Endodermal cell (in vitro differentiated cells): ENCODE measurements at regions not wholly inside any gene's neighbourhood (a gene's known extent, or its start where the extent isn't known, plus 50 kb on each side); places are given as distances from the start of the nearest gene placed in this dataset.
"Not testable (repeated sequence)": the region's sequence is repeated elsewhere in the genome, so short reads cannot be mapped to it uniquely, and the experiment has no call there.

Experiments
- DNase-seq: peaks from one replicate; pipeline ENCODE4 v3.0.0-alpha.2; 2017
- H3K27ac ChIP-seq: 2 replicates; pipeline ENCODE4 v1.5.1; 2013; ENCODE audit warnings: mild to moderate bottlenecking, low read depth, low read length, moderate library complexity
- H3K27me3 ChIP-seq: 2 replicates; pipeline ENCODE4 v1.6.1; 2013; ENCODE audit warnings: mild to moderate bottlenecking, low read length, moderate library complexity; ENCODE audit not compliant: insufficient read depth, control insufficient read depth, poor library complexity, severe bottlenecking
- H3K36me3 ChIP-seq: 2 replicates; pipeline ENCODE4 v1.7.0; 2013; ENCODE audit warnings: mild to moderate bottlenecking, low read length, moderate library complexity; ENCODE audit not compliant: control insufficient read depth, insufficient read depth
- H3K4me1 ChIP-seq: one replicate; pipeline ENCODE4 v1.7.0; 2013; ENCODE audit warnings: low read length; ENCODE audit not compliant: control insufficient read depth, insufficient read depth
- H3K4me3 ChIP-seq: 2 replicates; pipeline ENCODE4 v1.5.1; 2013; ENCODE audit warnings: mild to moderate bottlenecking, low read length, moderate library complexity
- H3K9ac ChIP-seq: 2 replicates; pipeline ENCODE4 v1.6.1; 2013; ENCODE audit warnings: mild to moderate bottlenecking, low read length, moderate library complexity; ENCODE audit not compliant: poor library complexity, severe bottlenecking; ENCODE audit errors: extremely low read depth
- H3K9me3 ChIP-seq: 2 replicates; pipeline ENCODE4 v1.6.1; 2013; ENCODE audit warnings: mild to moderate bottlenecking, low read length, moderate library complexity; ENCODE audit not compliant: control insufficient read depth
- H3K27ac Mint-ChIP-seq: 2 replicates; pipeline ENCODE4 v1.8.0; 2020; ENCODE audit warnings: mixed read lengths
- H3K27me3 Mint-ChIP-seq: 2 replicates; pipeline ENCODE4 v1.8.0; 2021; ENCODE audit warnings: mild to moderate bottlenecking, mixed read lengths; ENCODE audit not compliant: insufficient read depth
- H3K36me3 Mint-ChIP-seq: 2 replicates; pipeline ENCODE4 v1.8.0; 2020; ENCODE audit warnings: low read depth, mixed read lengths
- H3K4me1 Mint-ChIP-seq: 2 replicates; pipeline ENCODE4 v1.8.0; 2020; ENCODE audit warnings: mixed read lengths
- H3K4me3 Mint-ChIP-seq: 2 replicates; pipeline ENCODE4 v1.8.0; 2020; ENCODE audit warnings: mild to moderate bottlenecking, moderate library complexity, mixed read lengths
- H3K9me3 Mint-ChIP-seq: 2 replicates; pipeline ENCODE4 v1.8.0; 2020; ENCODE audit warnings: mild to moderate bottlenecking, mixed read lengths
- WGBS, 2 experiments: methylation state at CpG; one replicate each; pipeline versions ENCODE4 v1.1.5 to v1.1.7; 2013; ENCODE audit warnings: missing lambda C conversion rate in 2 of 2, mixed read lengths in 1 of 2; ENCODE audit not compliant: insufficient coverage in 1 of 2, insufficient read length in 1 of 2; 5-methylcytosine and 5-hydroxymethylcytosine counted together
- TF ChIP-seq, protein P1 (sequence below): fragments of 200-600 bp; sonication (generic); conservative IDR thresholded peaks from 2 replicates; pipeline ENCODE4 v1.5.0; 2021; ENCODE audit warnings: antibody characterized with exemption, mild to moderate bottlenecking

DNA sequence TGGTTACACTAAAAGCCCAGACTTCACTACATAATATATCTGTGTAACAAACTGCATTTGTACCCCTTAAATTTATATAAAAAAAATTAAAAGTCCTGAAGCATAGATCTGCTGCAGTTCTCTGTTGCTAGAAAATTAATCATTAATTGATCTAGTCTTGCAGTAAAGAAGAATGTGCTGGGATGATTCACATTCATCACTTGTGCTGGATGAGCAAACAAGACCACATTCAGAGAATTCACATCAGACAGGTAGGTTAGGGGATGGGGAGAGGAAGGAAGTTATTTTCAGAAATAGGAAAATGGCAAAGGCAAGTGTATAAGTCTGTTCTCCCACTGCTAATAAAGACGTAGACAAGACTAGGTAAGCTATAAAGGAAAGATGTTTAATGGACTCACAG is 1019.0 kb downstream of the KCNMA1 start:
- Histone ChIP-seq H3K9ac (no peak overlapping the region), H3K4me3 (no peak overlapping the region), H3K27ac (no peak overlapping the region), H3K27me3 (no peaks in the 10 kb centered on the region), H3K36me3 (no peaks in the 10 kb centered on the region), H3K4me1 (no peaks in the 10 kb centered on the region), H3K9me3 (no peaks in the 10 kb centered on the region)
- no peaks in the 10 kb centered on the region for H3K36me3 Mint-ChIP-seq
- no peaks in the 10 kb centered on the region for H3K27me3 Mint-ChIP-seq
- no peak overlapping the region for H3K27ac Mint-ChIP-seq
- peaks cover 8% of the 10 kb centered on the region for H3K9me3 Mint-ChIP-seq
- 71 to 81% methylated on average over 1 of the region's 1 CpG for WGBS, 2 experiments
- no peaks in the 10 kb centered on the region for H3K4me1 Mint-ChIP-seq
- DNase-seq = no peak
- TF ChIP-seq, protein P1, sequence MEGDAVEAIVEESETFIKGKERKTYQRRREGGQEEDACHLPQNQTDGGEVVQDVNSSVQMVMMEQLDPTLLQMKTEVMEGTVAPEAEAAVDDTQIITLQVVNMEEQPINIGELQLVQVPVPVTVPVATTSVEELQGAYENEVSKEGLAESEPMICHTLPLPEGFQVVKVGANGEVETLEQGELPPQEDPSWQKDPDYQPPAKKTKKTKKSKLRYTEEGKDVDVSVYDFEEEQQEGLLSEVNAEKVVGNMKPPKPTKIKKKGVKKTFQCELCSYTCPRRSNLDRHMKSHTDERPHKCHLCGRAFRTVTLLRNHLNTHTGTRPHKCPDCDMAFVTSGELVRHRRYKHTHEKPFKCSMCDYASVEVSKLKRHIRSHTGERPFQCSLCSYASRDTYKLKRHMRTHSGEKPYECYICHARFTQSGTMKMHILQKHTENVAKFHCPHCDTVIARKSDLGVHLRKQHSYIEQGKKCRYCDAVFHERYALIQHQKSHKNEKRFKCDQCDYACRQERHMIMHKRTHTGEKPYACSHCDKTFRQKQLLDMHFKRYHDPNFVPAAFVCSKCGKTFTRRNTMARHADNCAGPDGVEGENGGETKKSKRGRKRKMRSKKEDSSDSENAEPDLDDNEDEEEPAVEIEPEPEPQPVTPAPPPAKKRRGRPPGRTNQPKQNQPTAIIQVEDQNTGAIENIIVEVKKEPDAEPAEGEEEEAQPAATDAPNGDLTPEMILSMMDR = no peak
- H3K4me3 Mint-ChIP-seq = no peak overlapping the region

DNA sequence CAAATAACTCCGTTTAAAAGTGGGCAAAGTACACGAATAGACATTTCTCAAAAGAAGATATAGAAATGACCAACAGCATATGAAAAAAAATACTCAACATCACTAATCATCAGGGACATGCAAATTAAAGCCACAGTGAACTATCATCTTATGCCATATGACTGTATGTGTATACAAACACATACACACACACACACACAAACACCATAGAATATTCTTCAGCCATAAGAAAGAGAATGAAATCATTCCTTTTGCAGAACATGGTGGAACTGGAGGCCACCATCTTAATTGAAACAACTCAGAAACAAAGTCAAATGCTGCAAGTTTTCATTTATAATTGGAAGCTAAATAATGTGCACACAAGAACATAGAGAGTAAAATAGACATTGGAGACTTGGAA is 1019.4 kb downstream of the KCNMA1 start:
- DNase-seq = no peak
- no peaks in the 10 kb centered on the region for H3K36me3 Mint-ChIP-seq
- no peak overlapping the region for H3K27ac Mint-ChIP-seq
- Histone ChIP-seq H3K4me1 (no peaks in the 10 kb centered on the region), H3K4me3 (no peak overlapping the region), H3K36me3 (no peaks in the 10 kb centered on the region), H3K27me3 (no peaks in the 10 kb centered on the region), H3K27ac (no peak overlapping the region), H3K9ac (no peak overlapping the region), H3K9me3 (no peaks in the 10 kb centered on the region)
- 92 to 93% methylated on average over 2 of the region's 2 CpGs for WGBS, 2 experiments
- TF ChIP-seq, protein P1 = no peak
- no peaks in the 10 kb centered on the region for H3K27me3 Mint-ChIP-seq
- no peaks in the 10 kb centered on the region for H3K4me1 Mint-ChIP-seq
- H3K9me3 Mint-ChIP-seq = peaks cover 9% of the 10 kb centered on the region
- no peak overlapping the region for H3K4me3 Mint-ChIP-seq

DNA sequence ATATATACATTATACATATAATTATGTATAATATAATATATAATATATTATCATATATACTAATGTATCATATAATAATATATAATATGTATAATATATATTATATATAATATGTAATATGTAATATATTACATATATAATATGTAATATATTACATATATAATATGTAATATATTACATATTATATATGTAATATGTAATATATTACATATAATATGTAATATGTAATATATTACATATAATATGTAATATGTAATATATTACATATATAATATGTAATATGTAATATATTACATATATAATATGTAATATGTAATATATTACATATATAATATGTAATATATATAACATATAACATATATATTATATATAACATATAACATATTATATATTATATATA is 1020.9 kb downstream of the KCNMA1 start:
- H3K36me3 Mint-ChIP-seq, H3K9ac ChIP-seq, DNase-seq, H3K4me3 Mint-ChIP-seq, H3K4me1 ChIP-seq, H3K4me1 Mint-ChIP-seq, H3K27ac ChIP-seq, H3K36me3 ChIP-seq, H3K27ac Mint-ChIP-seq, H3K4me3 ChIP-seq, H3K27me3 ChIP-seq, H3K9me3 ChIP-seq, H3K27me3 Mint-ChIP-seq: not testable (repeated sequence)
- H3K9me3 Mint-ChIP-seq = peaks cover 17% of the 10 kb centered on the region

DNA sequence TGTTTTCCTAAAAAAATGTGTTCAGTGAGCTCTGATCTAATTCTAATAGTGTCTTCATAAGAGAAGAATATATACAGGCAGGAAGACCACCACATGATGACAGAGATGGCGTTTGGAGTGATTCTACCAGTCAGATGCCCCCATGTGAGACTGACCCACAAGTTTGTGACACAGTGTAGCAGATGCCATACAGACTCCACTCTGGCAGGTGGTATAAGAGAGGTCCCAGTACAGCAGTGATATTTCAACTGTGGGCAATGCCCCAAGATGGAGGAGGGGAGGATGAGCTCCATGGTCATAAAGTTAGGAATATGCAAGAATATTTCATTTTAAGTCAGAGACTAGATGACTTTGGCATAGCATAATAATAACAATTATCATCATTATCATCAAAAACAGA is 1022.6 kb downstream of the KCNMA1 start:
- no peak overlapping the region for H3K4me3 Mint-ChIP-seq
- WGBS, 2 experiments = 89 to 92% methylated on average over 1 of the region's 1 CpG
- no peak for DNase-seq
- H3K4me1 Mint-ChIP-seq = no peaks in the 10 kb centered on the region
- peaks cover 26% of the 10 kb centered on the region for H3K9me3 Mint-ChIP-seq
- H3K27me3 Mint-ChIP-seq = no peaks in the 10 kb centered on the region
- H3K9ac ChIP-seq = no peak overlapping the region
- H3K27ac Mint-ChIP-seq = no peak overlapping the region
- no peak overlapping the region for H3K27ac ChIP-seq
- no peaks in the 10 kb centered on the region for H3K36me3 ChIP-seq
- no peaks in the 10 kb centered on the region for H3K9me3 ChIP-seq
- H3K4me1 ChIP-seq = no peaks in the 10 kb centered on the region
- TF ChIP-seq, protein P1 = no peak
- H3K36me3 Mint-ChIP-seq = no peaks in the 10 kb centered on the region
- no peaks in the 10 kb centered on the region for H3K27me3 ChIP-seq
- H3K4me3 ChIP-seq = no peak overlapping the region
